ENCODE measurements at regions not wholly inside any gene's neighbourhood (a gene's known extent, or its start where the extent isn't known, plus 50 kb on each side); places are given as distances from the start of the nearest gene placed in this dataset.

DNA sequence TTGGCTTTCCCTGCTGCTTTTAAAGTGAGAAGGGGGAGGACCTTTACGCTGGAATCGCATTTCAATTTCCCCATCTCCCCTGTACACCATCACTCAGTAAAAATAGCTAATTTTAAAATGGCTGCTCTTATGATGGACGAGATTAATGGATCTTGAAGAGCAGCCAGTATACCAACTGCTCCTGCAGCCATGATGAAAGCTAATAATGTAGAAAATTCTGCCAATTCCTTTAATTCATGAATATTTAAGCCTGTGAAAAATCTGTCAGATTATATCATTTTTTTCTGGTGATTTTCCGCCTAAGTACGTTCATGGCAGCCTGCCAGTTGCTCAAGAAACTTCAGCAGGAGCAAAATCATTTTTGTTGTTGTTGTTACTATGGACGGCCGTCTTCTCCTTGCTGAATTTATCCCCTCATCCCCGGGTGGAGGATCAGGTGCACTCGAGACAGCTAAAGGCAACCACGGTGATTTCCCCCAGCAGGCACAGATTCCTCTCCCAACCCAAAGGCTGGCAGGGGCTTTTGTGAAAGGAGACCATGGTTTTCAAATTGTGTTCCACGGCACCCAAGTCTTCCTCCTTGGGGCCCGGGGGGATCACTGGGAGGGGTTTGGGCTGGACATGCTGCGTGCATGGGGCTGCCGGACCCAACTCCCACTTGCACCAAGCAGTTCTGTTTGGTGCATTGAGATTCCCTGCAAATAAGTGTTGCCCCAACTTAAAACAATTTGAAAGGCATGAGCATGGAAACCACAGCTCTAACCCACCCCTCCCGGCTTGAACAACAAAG lies 289.6 kb downstream of the UACA start:
- no peaks in the 10 kb centered on the region for H3K27me3 ChIP-seq
- no peak for DNase-seq (ENCODE audit: low spot score in 2 of 2)
- no peaks in the 10 kb centered on the region for H3K9me3 ChIP-seq
- H3K36me3 ChIP-seq = no peaks in the 10 kb centered on the region
- peaks cover 5 to 14% of the 10 kb centered on the region in 2 donors for H3K4me1 ChIP-seq
- intact Hi-C loops (cut with DNase I; ENCODE audit: low total_unique reads) = no loop called here
- peak overlapping the region in 1 of 3 donors; percentile 59 for H3K4me3 ChIP-seq
- TF ChIP-seq POLR2A (IDR thresholded peaks at IDR 0.05) (no peak), POLR2AphosphoS5 (IDR thresholded peaks at IDR 0.05) (no peak)
- TF ChIP-seq, protein P1, sequence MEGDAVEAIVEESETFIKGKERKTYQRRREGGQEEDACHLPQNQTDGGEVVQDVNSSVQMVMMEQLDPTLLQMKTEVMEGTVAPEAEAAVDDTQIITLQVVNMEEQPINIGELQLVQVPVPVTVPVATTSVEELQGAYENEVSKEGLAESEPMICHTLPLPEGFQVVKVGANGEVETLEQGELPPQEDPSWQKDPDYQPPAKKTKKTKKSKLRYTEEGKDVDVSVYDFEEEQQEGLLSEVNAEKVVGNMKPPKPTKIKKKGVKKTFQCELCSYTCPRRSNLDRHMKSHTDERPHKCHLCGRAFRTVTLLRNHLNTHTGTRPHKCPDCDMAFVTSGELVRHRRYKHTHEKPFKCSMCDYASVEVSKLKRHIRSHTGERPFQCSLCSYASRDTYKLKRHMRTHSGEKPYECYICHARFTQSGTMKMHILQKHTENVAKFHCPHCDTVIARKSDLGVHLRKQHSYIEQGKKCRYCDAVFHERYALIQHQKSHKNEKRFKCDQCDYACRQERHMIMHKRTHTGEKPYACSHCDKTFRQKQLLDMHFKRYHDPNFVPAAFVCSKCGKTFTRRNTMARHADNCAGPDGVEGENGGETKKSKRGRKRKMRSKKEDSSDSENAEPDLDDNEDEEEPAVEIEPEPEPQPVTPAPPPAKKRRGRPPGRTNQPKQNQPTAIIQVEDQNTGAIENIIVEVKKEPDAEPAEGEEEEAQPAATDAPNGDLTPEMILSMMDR (IDR thresholded peaks at IDR 0.05) = no peak
- peak overlapping the region; percentile 90 to 91 for H3K27ac ChIP-seq

DNA sequence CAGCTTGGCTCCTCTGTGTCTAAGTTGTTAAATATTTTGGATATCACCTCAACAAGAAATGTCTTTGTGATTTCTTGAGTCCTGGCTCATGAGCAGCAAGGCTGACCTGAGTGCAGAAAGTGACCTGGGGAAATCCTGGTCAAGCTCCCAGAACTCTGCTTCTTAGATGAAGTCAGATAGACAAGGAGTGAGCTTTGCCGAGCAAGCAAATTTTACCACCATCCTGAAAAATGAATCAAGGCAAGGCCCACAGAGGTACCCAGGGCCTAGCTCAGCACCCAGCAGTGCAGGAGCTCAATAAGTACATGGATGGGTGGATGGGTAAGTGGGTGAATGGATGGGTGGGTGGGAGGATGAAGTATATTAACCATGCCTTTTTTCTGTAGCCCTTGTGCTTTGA lies 291.8 kb downstream of the UACA start:
- H3K4me3 ChIP-seq = no peak overlapping the region
- no peaks in the 10 kb centered on the region for H3K9me3 ChIP-seq
- H3K4me1 ChIP-seq = peaks cover 5 to 14% of the 10 kb centered on the region in 2 donors
- H3K27me3 ChIP-seq = no peaks in the 10 kb centered on the region
- intact Hi-C loops (cut with DNase I; ENCODE audit: low total_unique reads) = no loop called here
- TF ChIP-seq POLR2AphosphoS5 (IDR thresholded peaks at IDR 0.05) = no peak
- TF ChIP-seq POLR2A (IDR thresholded peaks at IDR 0.05) = no peak
- TF ChIP-seq, protein P1 (IDR thresholded peaks at IDR 0.05) = no peak
- H3K27ac ChIP-seq = no peak overlapping the region
- DNase-seq (ENCODE audit: low spot score in 2 of 2) = no peak
- H3K36me3 ChIP-seq = no peaks in the 10 kb centered on the region

GRCh38 chr15:70470556-70471191 lies 292.7 kb downstream of the UACA start:
- Histone ChIP-seq H3K9me3 (no peaks in the 10 kb centered on the region), H3K27me3 (no peaks in the 10 kb centered on the region), H3K4me1 (peaks cover 5 to 14% of the 10 kb centered on the region in 2 donors), H3K4me3 (no peak overlapping the region), H3K36me3 (no peaks in the 10 kb centered on the region), H3K27ac (no peak overlapping the region)
- intact Hi-C loops (cut with DNase I; ENCODE audit: low total_unique reads) = no loop called here
- DNase-seq (ENCODE audit: low spot score in 2 of 2) = no peak
- no peak for TF ChIP-seq POLR2A (IDR thresholded peaks at IDR 0.05)
- TF ChIP-seq, protein P1 (IDR thresholded peaks at IDR 0.05) = no peak
- TF ChIP-seq POLR2AphosphoS5 (IDR thresholded peaks at IDR 0.05) = no peak

DNA sequence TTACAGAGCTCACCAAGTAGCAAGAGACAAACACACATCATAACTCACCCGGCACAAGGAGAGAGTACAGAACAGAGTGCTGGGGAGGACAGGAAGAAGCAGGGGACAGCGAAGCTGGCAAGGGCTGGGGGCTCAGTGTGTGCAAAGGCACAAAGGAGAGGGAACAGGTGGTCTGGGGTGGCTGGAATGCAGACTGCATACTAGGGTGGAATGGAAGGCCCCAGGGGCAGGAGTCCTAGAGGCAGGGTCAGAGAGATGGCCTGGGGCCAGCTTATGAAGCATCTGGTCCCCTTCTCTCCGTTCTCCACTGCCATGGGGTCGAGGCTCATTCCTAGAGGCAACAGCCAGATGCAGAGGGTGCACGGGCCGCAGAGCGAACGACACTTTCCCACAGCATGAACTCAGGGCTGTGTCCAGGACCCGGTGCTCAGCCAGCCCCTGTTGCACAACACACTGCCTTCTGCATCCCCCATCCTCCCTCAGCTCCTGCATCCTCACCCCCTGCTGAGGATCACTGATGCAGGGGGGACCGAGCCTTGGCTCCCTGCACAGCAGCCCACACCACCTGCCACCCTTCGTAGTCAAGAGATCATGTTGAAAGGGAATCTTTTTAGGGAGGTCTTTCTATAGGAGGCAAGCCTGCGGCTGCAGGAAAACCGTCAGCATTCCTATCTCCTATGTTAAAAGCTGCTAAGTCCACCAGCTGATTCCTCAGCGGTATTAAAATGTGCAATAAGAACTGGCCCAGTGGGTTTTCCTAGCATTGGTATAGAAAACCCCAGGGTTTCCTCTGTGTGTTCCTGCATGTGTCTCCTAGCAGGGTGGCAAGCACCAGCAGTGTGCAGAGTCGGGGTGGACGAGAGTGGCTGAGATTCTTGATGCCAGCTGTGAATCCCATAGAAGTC lies 293.5 kb downstream of the UACA start:
- H3K27ac ChIP-seq = no peak overlapping the region
- intact Hi-C loops (cut with DNase I; ENCODE audit: low total_unique reads) = loop anchor here (10.0 kb wide), 1 partner anchor 95 kb away; no protein-coding TSS in a partner anchor
- H3K4me1 ChIP-seq = peaks cover 5 to 9% of the 10 kb centered on the region in 2 donors
- H3K36me3 ChIP-seq = no peaks in the 10 kb centered on the region
- H3K27me3 ChIP-seq = no peaks in the 10 kb centered on the region
- TF ChIP-seq, protein P1 (IDR thresholded peaks at IDR 0.05) = no peak
- TF ChIP-seq POLR2A (IDR thresholded peaks at IDR 0.05) = no peak
- no peak for TF ChIP-seq POLR2AphosphoS5 (IDR thresholded peaks at IDR 0.05)
- H3K9me3 ChIP-seq = no peaks in the 10 kb centered on the region
- H3K4me3 ChIP-seq = no peak overlapping the region
- peak in 1 of 2 donors; percentile 10 for DNase-seq (ENCODE audit: low spot score in 2 of 2)
